GM12874 (cell line): ENCODE measurements at regions not wholly inside any gene's neighbourhood (a gene's known extent, or its start where the extent isn't known, plus 50 kb on each side); places are given as distances from the start of the nearest gene placed in this dataset.

Experiments
- TF ChIP-seq, protein P1 (sequence below): IDR thresholded peaks from 2 replicates; pipeline ENCODE4 v1.5.1; 2011; ENCODE audit warnings: low read depth, mild to moderate bottlenecking, control low read depth, low read length, moderate library complexity; ENCODE audit not compliant: insufficient read depth

DNA sequence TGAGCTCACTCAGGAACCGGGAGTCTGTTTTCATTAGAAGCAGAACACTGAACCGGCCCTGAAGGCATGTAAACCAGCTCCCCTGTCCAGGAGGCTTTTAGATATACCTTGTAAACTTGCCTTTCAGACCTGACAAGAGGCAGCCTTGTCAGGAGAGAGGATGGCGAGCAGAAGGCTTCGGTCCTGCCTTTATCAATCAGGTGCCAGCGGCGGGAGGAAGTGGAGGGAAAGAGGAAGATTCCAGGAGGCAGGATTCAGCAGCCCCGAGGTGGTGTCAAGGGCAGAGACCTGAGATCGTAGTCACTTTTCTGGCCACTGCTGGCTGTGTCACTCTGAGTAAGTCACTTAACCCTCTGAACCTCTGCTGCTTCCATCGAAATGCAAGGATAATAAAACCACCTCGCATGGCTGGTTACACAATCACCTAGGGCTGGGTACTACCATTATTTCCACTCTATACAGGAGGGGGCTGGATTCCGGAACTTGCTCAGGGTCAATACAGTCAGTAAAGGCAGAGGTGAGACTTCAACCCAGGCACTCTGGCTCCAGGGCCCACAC lies 181.0 kb downstream of the CHST1 start:
- TF ChIP-seq, protein P1, sequence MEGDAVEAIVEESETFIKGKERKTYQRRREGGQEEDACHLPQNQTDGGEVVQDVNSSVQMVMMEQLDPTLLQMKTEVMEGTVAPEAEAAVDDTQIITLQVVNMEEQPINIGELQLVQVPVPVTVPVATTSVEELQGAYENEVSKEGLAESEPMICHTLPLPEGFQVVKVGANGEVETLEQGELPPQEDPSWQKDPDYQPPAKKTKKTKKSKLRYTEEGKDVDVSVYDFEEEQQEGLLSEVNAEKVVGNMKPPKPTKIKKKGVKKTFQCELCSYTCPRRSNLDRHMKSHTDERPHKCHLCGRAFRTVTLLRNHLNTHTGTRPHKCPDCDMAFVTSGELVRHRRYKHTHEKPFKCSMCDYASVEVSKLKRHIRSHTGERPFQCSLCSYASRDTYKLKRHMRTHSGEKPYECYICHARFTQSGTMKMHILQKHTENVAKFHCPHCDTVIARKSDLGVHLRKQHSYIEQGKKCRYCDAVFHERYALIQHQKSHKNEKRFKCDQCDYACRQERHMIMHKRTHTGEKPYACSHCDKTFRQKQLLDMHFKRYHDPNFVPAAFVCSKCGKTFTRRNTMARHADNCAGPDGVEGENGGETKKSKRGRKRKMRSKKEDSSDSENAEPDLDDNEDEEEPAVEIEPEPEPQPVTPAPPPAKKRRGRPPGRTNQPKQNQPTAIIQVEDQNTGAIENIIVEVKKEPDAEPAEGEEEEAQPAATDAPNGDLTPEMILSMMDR: no peak

DNA sequence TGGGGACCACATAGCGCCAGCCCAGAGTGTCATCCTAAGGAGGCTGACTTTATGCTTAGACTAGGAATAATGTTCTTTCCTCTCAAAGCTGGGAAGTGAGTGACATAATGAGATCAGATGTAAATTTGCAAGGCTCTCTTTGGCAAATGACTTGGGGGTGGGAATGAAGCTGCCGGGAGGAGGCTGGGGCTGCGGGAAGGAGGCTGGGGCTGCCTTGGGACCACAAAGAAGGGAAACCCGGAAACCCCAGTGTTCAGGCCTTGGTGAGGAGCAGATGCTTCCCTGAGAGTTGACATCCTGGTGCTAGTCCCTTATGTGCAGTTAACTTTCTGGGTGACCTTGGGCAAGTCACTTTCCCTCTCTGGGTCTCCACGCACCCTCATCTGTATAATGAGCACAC lies 182.0 kb downstream of the CHST1 start:
- TF ChIP-seq, protein P1: no peak

DNA sequence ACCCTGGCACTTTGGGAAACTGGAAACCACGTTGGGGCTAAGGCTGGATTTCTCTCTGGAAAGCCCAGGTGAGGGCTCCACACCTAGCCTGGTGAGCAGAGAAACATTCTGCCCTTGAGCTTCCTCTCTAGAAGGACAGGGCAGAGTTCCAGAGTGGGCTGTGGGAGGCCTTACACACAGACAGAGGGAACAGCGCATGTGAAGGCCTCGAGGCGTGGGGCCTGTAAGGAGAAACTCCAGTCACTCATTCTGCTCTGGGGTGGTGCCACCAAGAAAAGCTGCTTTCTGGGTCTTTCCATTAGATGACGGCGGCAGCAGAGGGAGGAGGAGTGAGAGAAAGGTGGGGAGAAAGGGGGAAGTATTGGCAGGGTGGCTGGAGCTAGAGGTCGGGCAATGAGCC lies 183.1 kb downstream of the CHST1 start:
- TF ChIP-seq, protein P1: no peak

DNA sequence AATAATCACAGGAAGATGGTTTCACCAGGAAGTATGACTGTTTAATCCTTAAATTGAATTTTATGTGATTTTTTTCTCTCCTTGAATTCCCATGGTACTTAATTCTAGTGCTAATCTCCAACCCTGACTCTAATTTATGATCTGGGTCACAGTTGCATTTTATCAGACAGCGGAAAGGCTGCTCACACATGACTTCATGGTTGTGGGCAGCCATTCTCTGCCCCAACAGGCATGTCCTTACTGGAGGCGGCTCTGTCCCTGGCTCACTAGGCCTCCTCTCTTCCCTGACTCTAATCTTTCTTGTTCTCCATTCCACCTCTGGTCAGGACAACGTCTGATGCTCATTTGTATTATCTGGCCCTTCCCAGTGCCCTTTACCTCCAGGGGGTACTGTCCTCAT lies 184.4 kb downstream of the CHST1 start:
- TF ChIP-seq, protein P1: no peak

DNA sequence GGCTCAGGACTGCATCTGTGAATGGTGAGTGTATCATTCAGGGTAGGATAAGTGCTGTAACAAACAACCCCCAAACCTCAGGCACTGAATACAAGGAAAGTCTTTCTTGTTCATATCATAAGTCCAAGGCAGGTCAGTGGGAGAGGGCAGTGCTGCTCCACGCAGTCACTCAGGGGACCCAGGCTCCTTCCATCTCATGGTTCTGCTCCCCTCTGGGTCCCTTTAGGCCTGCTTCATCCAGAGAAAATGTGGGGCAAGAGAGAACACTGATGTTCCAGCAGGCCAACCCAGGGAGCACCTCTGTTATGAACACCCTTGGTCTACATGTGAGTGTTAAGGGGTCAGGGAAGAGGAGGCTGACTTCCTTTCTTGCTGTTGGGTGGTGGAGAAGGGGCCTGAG lies 187.8 kb downstream of the CHST1 start:
- TF ChIP-seq, protein P1: no peak

DNA sequence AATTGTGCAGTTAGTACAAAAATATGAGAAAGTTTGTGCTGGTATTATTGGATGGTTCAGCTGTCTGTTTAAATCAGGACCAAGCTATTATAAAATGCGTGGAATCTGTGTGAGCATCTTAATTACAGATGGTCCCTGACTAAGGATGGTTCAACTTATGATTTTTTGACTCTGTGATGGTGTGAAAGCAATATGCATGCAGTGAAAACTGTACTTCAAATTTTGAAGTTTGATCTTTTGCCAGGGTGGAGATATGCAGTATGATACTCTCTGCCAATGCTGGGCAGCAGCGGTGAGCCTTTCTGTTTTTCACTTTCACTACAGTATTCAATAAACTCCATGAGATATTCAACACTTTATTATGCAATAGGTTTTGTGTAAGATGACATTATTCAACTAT lies 189.3 kb downstream of the CHST1 start:
- TF ChIP-seq, protein P1: no peak

DNA sequence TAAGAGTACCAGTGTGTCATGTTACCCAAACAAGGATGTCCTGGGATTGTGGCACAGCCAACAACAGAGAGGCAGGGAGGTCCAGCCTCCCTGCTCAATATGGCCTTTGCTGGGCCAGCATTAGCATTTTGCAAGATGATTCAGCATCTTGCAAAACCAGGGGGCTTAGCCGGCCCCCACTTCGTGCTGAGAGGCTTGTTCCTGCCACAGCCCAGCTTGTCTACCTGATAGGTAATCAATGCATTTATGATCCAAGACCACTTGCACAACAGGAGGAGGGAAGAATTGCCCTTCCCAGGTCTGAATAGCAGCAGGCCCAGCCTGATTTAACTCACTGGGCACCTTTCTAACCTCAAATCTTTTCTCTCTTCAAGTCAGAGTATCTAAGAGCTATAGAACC lies 189.0 kb upstream of the SYT13 start:
- TF ChIP-seq, protein P1: no peak
